ENCODE measurements at regions not wholly inside any gene's neighbourhood (a gene's known extent, or its start where the extent isn't known, plus 50 kb on each side); places are given as distances from the start of the nearest gene placed in this dataset.

DNA sequence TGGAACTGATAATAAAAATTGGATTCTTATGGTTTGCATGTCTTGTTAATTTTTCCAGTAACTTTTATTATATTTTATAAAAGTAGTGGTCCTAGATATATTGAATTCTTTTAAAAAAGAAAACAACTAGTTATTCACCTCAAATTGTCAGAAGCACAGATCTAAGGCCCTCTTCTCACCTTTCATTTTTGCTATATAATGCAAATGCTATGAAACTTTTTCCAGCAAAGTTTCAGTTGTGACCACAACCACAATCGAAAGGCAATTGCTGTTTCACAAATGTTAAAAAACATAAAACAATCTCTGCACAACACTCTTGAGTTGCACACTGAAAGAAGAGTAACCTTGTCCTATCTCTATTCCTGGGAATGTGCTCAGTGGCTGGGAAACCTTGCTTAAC, 479.8 kb upstream of the FLRT2 start:
- H3K4me1 ChIP-seq (ENCODE audit: insufficient read depth, low read length), result no peaks in the 10 kb centered on the region
- no peak for ATAC-seq (ENCODE audit: insufficient read depth, low read depth)
- no peak overlapping the region for H3K4me3 ChIP-seq (ENCODE audit: low read depth in 1 of 2, low read length in 2 of 2)

DNA sequence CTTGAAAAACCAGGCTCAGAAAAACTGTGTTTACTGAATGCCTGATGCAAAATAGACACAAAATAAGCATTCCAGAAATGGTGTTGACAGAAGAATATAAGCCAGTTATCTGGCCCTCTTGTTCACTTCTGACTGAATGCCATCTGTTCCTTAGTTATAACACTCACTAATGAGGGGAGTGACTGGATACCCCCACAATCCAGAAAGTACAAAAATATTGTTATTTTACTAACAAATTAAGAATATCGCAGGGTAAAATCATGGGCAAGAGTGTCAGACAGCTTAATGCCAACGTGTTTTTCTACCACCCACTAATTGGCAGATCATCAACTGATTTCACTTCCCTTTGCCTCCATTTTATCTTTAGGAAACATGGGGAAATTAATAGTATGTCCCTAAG, 477.3 kb upstream of the FLRT2 start:
- H3K9me3 ChIP-seq (ENCODE audit: insufficient read depth, low read length, severe bottlenecking), result peaks cover 9% of the 10 kb centered on the region
- no peak overlapping the region for H3K27ac ChIP-seq (ENCODE audit: low read length)
- no peaks in the 10 kb centered on the region for H3K36me3 ChIP-seq (ENCODE audit: insufficient read depth, low read length)
- no peak overlapping the region for H2AFZ ChIP-seq (ENCODE audit: low read depth, low read length)
- H4K20me1 ChIP-seq (ENCODE audit: insufficient read depth, low read length), result no peaks in the 10 kb centered on the region
- H3K4me3 ChIP-seq (ENCODE audit: low read depth in 1 of 2, low read length in 2 of 2), result no peak overlapping the region
- DNase-seq (no peak), ATAC-seq (ENCODE audit: insufficient read depth, low read depth) (no peak)
- no peaks in the 10 kb centered on the region for H3K27me3 ChIP-seq (ENCODE audit: insufficient read depth, low read length, poor library complexity)
- H3K4me2 ChIP-seq (ENCODE audit: insufficient read depth, low read length), result no peak overlapping the region
- no peak for TF ChIP-seq EZH2 (IDR thresholded peaks at IDR 0.05; ENCODE audit: borderline replicate concordance, low read depth, low read length, severe bottlenecking)
- TF ChIP-seq, protein P1, sequence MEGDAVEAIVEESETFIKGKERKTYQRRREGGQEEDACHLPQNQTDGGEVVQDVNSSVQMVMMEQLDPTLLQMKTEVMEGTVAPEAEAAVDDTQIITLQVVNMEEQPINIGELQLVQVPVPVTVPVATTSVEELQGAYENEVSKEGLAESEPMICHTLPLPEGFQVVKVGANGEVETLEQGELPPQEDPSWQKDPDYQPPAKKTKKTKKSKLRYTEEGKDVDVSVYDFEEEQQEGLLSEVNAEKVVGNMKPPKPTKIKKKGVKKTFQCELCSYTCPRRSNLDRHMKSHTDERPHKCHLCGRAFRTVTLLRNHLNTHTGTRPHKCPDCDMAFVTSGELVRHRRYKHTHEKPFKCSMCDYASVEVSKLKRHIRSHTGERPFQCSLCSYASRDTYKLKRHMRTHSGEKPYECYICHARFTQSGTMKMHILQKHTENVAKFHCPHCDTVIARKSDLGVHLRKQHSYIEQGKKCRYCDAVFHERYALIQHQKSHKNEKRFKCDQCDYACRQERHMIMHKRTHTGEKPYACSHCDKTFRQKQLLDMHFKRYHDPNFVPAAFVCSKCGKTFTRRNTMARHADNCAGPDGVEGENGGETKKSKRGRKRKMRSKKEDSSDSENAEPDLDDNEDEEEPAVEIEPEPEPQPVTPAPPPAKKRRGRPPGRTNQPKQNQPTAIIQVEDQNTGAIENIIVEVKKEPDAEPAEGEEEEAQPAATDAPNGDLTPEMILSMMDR (IDR thresholded peaks at IDR 0.05; ENCODE audit: borderline replicate concordance, extremely low read depth, low read length, poor library complexity, severe bottlenecking), result no peak
- H3K79me2 ChIP-seq (ENCODE audit: insufficient read depth, low read length), result no peaks in the 10 kb centered on the region
- no peaks in the 10 kb centered on the region for H3K4me1 ChIP-seq (ENCODE audit: insufficient read depth, low read length)
- H3K9ac ChIP-seq (ENCODE audit: low read depth, low read length), result no peak overlapping the region

More for the DNA sequence above, 479.8 kb upstream of the FLRT2 start:
- H3K36me3 ChIP-seq (ENCODE audit: insufficient read depth, low read length), result no peaks in the 10 kb centered on the region
- H4K20me1 ChIP-seq (ENCODE audit: insufficient read depth, low read length), result no peaks in the 10 kb centered on the region
- H3K9ac ChIP-seq (ENCODE audit: low read depth, low read length), result no peak overlapping the region
- no peak for TF ChIP-seq EZH2 (IDR thresholded peaks at IDR 0.05; ENCODE audit: borderline replicate concordance, low read depth, low read length, severe bottlenecking)
- TF ChIP-seq, protein P1 (IDR thresholded peaks at IDR 0.05; ENCODE audit: borderline replicate concordance, extremely low read depth, low read length, poor library complexity, severe bottlenecking), result no peak
- H3K4me2 ChIP-seq (ENCODE audit: insufficient read depth, low read length), result no peak overlapping the region
- H3K79me2 ChIP-seq (ENCODE audit: insufficient read depth, low read length), result no peaks in the 10 kb centered on the region
- H3K9me3 ChIP-seq (ENCODE audit: insufficient read depth, low read length, severe bottlenecking), result peaks cover 9% of the 10 kb centered on the region
- H3K27ac ChIP-seq (ENCODE audit: low read length), result no peak overlapping the region
- no peak overlapping the region for H2AFZ ChIP-seq (ENCODE audit: low read depth, low read length)
- H3K27me3 ChIP-seq (ENCODE audit: insufficient read depth, low read length, poor library complexity), result no peaks in the 10 kb centered on the region
- no peak for DNase-seq

- Histone ChIP-seq H3K27me3 (ENCODE audit: insufficient read depth, low read length, poor library complexity) (no peaks in the 10 kb centered on the region), H3K36me3 (ENCODE audit: insufficient read depth, low read length) (no peaks in the 10 kb centered on the region), H3K4me2 (ENCODE audit: insufficient read depth, low read length) (no peak overlapping the region), H3K4me1 (ENCODE audit: insufficient read depth, low read length) (no peaks in the 10 kb centered on the region), H4K20me1 (ENCODE audit: insufficient read depth, low read length) (no peaks in the 10 kb centered on the region), H3K79me2 (ENCODE audit: insufficient read depth, low read length) (no peaks in the 10 kb centered on the region), H2AFZ (ENCODE audit: low read depth, low read length) (no peak overlapping the region), H3K9me3 (ENCODE audit: insufficient read depth, low read length, severe bottlenecking) (peaks cover 9% of the 10 kb centered on the region), H3K9ac (ENCODE audit: low read depth, low read length) (no peak overlapping the region), H3K27ac (ENCODE audit: low read length) (no peak overlapping the region), H3K4me3 (ENCODE audit: low read depth in 1 of 2, low read length in 2 of 2) (no peak overlapping the region)
- TF ChIP-seq EZH2 (IDR thresholded peaks at IDR 0.05; ENCODE audit: borderline replicate concordance, low read depth, low read length, severe bottlenecking), result no peak
- TF ChIP-seq, protein P1 (IDR thresholded peaks at IDR 0.05; ENCODE audit: borderline replicate concordance, extremely low read depth, low read length, poor library complexity, severe bottlenecking), result no peak
- ATAC-seq (ENCODE audit: insufficient read depth, low read depth) (no peak), DNase-seq (no peak)
Measured at GRCh38 chr14:85054178-85054577, 475.8 kb upstream of the FLRT2 start.

GRCh38 chr14:85056267-85056666, 473.7 kb upstream of the FLRT2 start:
- no peak for ATAC-seq (ENCODE audit: insufficient read depth, low read depth)
- no peaks in the 10 kb centered on the region for H3K36me3 ChIP-seq (ENCODE audit: insufficient read depth, low read length)

More at GRCh38 chr14:85056267-85056666, 473.7 kb upstream of the FLRT2 start:
- Histone ChIP-seq H3K27ac (ENCODE audit: low read length) (no peak overlapping the region), H3K27me3 (ENCODE audit: insufficient read depth, low read length, poor library complexity) (no peaks in the 10 kb centered on the region), H3K79me2 (ENCODE audit: insufficient read depth, low read length) (no peaks in the 10 kb centered on the region), H4K20me1 (ENCODE audit: insufficient read depth, low read length) (no peaks in the 10 kb centered on the region), H3K4me2 (ENCODE audit: insufficient read depth, low read length) (no peak overlapping the region), H3K9me3 (ENCODE audit: insufficient read depth, low read length, severe bottlenecking) (peaks cover 9% of the 10 kb centered on the region), H2AFZ (ENCODE audit: low read depth, low read length) (no peak overlapping the region), H3K9ac (ENCODE audit: low read depth, low read length) (no peak overlapping the region), H3K4me3 (ENCODE audit: low read depth in 1 of 2, low read length in 2 of 2) (no peak overlapping the region), H3K4me1 (ENCODE audit: insufficient read depth, low read length) (no peaks in the 10 kb centered on the region)
- no peak for TF ChIP-seq EZH2 (IDR thresholded peaks at IDR 0.05; ENCODE audit: borderline replicate concordance, low read depth, low read length, severe bottlenecking)
- TF ChIP-seq, protein P1 (IDR thresholded peaks at IDR 0.05; ENCODE audit: borderline replicate concordance, extremely low read depth, low read length, poor library complexity, severe bottlenecking), result no peak
- DNase-seq, result no peak

Data from DND-41 (cell line).